ENCODE measurements at regions not wholly inside any gene's neighbourhood (a gene's known extent, or its start where the extent isn't known, plus 50 kb on each side); places are given as distances from the start of the nearest gene placed in this dataset.

DNA sequence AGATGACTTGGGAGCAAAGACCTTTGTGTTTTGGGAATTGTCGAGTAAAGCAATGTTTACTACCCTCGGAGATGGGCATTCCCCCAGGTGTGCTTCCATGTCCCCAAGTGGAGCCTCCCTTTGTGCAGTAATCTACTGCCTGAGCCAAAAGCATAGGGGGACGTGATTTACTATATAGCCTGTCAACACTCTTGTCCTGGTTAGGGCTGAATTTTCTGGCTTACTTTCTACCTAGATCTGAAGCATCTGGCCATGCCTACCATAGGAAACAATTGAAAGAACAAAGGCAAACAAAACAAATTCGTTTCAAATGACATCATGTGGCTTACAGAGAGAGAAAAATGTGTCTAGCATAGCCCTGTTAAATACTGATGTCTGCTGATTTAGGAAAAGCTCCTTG, 350.6 kb downstream of the SAMD5 start:
- no peak for DNase-seq (ENCODE audit: low read depth, low spot score)

DNA sequence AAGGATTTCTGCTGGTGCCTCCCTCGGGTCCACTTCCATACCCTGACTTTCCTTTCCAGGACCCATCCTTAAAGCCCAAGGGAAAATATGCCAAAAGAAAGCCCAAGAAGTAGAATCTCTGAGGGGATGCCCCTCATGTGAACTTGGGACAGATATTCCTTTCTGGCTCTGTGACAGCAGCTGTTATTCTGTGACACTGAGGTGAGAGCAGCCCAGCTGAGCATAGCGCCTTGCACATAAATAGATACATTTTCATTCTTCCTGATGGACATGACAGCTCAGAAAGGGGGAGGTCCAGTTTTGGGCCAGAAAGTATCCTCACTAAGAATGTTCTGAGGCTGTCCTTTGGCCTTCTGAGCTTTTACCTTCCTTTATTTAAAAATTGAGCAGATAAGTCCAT, 353.2 kb downstream of the SAMD5 start:
- DNase-seq (ENCODE audit: low read depth, low spot score) = no peak

DNA sequence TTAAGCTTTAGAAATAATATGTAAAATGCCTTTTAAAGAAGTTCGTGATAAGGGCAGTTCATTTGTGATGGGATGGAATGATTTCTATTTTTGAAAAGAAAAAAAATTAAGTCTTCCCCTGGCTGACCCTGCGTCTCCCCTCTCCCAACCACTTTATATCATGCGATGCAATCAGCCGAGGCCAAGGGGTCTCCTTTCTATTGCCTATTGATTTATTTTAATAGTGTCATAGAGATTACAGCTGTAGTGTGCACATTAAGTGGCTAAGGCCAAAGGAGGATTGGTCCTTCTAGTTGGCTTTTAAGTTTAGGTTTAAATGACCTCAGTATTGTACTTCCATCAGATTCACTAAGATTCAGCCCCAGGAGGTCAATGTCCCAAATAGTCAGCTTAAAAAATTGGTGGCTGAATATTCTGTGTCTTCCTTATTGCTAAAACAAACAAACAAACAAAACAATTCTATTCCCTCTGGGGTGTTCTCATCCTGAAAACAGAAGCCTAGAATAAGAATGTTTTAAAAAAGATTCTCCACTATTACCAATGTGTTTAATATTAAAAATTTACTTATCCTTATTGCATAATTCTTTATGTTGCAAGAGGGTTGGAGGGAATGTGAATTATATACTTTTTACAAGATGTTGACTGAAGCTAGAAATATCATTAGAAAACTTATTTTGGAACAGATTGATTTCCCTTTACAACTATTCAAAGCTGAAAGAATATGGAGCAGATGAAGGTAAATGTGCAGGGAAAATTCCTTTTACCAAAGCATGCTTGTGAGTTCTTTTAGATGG, 359.1 kb downstream of the SAMD5 start:
- no peak for DNase-seq (ENCODE audit: low read depth, low spot score)

DNA sequence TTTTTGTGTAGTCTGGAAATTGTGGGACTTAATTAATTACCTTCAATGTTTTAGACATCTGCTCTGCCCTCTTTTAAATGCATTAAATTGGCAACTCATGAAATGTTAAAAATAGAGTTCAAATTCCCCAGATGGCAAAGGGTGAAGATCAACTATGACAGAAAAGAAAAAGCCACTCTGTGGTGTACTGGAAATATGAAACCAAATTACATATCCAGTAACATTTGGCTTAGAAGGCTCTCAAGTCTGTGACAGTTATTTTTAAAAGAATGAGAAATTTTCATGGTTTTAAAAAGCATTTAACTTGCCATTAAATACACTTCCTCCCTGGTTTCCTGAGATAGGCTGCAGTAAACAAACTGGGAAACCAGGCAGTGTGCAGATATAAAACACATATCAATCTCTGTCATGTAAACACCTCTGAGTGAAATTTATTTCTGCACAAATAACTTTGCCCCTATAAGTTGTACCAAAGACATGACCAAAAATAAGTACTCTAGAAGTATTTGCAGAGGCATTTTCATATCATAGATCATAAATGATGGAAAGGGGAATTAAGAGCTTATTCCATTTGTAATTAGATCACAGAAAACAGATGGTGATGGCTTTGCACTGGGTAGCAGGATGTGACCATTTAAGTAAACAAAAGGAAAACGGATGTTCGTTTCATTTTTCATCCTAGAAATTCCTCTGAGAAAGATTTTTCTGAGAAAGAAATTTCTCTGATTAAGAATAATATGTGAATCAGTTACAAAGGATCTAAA, 360.1 kb downstream of the SAMD5 start:
- no peak for DNase-seq (ENCODE audit: low read depth, low spot score)

DNA sequence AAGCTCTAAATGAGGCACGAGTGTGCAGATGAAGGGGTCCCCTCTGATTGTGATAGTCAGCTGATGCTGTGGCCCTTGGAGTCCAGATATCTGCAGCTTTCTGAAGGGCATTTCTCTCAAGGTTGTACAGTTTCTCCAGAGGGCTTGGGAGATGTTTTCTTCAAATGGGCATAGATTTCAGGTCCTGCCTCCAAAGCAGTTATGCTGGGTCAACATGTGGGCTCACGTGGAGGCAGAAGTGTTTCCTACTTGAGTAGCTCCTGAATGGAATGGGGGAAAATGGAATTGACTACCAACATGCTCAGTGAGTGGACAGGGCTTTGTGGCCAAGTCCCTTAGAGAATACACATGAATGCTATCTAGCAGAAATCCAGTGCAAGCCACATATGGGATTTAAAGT, 360.7 kb downstream of the SAMD5 start:
- DNase-seq (ENCODE audit: low read depth, low spot score) = no peak

DNA sequence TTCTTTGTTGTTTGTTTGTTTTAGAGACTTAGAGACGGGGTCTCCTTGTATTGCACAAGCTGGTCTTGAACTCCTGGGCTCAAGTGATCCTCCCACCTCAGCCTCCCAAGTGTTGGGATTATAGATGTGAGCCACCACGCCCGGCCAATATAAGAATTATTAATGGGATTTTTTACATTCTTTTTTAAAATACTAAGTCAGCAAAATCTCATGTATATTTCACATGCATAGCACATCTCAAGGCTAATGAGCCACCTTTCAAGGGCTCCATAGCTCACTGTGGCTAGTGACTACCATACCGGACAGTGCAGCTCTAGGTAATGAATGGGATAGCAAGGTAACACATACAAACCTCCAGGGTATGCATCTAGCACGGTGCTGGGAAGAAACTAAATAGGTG, 361.4 kb downstream of the SAMD5 start:
- DNase-seq (ENCODE audit: low read depth, low spot score) = no peak

DNA sequence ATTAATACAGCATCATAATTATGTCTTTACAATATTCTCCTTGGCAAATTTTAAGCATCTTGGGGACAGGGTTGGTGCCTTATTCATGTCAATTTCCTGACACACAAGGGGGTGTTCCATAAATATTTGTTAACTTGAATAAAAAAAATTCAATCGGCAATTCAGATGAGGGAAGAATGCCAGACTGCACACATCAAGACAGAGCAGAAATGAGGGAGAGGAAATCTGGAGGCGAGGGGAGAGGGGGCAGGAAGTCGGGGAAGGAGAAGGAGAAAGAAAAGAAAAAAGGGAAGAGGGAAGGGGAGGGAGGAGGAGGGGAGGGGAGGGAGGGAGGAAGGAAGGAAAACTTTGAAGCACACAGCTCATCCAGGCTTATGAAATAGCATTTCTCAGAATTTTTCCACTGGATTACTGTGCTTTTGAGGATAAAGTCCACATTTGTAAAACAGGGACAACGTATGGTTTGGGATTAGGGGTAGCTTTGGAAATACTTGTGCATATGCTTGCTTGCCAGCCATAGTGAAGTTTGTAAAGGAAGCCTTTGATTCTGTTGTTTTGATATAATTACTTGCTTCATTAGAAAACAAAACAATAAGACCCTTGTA, 362.1 kb downstream of the SAMD5 start:
- no peak for DNase-seq (ENCODE audit: low read depth, low spot score)

DNA sequence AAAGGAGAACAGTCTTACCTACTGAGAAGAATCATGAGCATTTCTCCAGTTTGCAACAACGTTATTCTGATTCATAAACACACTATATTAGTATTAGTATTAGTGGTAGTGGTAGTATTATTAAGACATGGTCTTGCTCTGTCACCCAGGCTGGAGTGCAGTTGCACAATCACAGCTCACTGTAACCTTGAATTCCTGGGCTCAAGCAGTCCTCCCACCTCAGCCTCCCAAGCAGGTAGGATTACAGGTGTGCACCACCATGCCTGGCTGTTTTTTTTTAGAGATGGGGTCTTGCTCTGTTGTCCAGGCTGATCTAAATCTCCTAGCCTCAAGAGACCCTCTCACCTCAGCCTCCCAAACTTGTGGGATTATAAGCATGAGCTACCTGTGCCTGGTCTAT, 363.5 kb downstream of the SAMD5 start:
- no peak for DNase-seq (ENCODE audit: low read depth, low spot score)

DNA sequence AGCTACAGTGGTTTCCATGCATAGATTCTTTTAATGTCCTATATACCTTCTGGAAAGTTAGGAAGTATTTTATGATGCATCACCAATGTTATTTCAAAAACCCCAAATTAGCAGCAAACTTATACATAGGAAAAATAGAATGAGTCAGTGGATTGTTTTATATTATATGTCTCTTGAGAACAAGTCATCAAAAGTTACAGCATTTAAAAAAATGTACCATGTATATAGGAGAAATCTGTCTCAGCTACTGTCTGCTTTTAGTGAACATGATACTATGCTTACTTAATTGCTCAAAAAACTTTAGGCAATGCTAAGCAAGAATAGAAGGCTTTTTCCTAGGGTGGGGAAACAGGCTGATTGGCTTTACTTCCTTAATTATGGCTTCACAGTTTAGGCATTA, 365.3 kb downstream of the SAMD5 start:
- DNase-seq (ENCODE audit: low read depth, low spot score) = no peak

DNA sequence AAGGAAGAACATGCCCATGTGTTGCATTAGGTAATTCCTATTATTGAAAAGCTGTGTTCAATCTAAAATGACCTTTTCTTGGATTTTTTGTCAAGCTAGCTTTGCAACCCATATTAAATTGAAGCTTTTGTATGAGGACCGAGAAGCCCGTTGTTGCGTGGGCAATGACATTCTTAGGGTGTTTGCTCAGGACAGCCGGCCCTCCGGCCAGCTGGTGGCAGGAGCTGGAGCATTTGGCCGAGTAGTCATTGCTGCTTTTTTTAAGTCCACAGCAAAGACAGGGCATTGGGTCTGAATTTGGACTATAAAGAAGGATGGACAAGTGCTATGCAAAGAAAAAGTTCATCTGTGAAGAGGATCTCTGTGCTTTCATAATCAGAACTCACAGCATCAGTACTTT, 365.8 kb downstream of the SAMD5 start:
- no peak for DNase-seq (ENCODE audit: low read depth, low spot score)

DNA sequence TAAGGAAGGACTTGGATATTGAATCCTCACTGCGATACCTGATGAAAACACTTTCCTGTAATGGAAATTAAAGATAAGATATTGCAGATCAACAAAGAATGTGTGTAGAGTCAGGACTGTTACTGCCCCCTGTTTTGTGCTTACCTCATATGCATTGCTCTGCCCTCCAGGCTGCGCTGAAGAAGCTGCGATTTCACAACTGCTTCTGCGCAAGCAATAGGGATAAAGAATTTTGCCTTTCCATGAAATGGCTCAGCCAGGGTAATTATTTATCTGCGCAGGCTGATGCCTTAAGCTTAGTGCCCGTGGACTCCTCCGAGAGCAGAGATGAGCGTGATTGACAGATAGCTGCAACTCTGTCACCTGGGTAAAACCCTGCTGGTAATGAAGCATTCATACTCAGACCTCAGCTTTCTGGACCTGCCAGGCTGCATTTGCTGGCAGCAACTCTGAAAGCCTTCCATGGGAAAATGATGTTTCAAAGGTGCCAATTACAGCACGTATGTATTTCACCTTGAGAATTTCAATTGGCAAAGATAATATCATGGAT, 370.6 kb downstream of the SAMD5 start:
- DNase-seq (ENCODE audit: low read depth, low spot score) = no peak

DNA sequence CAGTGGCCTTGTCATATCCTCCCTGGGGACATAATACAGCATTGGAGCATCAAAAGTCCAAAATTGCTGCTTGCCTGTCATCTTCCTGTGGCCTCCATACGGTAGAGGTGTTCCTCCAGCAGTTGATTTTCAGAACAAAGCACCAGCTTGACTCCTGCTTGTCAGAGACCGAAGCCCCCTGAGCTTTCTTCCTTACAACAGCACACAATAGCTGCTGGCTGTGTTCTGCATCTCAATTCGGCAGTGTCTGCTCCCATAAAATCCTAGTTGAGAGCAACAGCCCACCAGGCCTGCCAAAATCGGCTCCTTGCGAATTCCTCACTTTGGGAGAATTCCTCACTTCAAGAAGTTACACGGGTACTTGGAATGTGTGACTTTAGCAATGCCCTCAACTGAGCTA, 372.9 kb downstream of the SAMD5 start:
- peak; percentile 9 for DNase-seq (ENCODE audit: low read depth, low spot score)

DNA sequence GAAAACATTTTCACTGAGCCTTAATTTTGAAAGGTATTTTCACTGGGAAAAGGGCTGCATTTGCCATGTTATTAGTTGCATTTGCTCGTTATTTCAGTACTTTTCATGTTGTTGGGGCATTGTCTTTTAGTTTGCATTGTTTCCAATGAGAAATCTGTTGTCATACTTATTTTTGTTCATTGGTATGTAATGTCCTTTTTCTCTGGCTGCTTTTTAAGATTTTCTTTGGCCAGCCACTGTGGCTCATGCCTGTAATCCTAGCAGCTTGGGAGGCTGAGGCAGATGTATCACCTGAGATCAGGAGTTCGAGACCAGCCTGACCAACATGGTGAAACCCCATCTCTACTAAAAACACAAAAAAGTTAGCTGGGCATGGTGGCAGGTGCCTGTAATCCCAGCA, 379.9 kb downstream of the SAMD5 start:
- no peak for DNase-seq (ENCODE audit: low read depth, low spot score)

DNA sequence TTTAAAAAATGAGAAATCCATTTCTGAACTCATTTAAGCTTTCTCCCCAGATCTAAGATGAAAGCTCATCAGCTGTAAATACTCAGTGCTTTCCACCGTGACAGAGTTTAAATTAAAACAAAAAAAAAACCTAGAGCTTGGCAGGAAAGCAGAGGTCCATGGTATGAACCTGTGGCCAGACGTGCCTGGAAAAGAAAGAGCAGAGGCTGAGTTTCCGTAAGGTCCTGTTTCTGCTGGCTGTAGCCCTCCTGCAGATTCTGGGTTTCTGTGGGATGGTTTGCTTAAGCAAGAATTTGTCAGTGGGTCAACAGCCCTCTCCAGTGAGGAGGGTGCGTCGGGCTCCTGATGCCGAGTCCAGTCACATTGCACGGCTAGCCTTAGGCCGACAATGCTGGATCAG, 383.2 kb downstream of the SAMD5 start:
- DNase-seq (ENCODE audit: low read depth, low spot score) = no peak

DNA sequence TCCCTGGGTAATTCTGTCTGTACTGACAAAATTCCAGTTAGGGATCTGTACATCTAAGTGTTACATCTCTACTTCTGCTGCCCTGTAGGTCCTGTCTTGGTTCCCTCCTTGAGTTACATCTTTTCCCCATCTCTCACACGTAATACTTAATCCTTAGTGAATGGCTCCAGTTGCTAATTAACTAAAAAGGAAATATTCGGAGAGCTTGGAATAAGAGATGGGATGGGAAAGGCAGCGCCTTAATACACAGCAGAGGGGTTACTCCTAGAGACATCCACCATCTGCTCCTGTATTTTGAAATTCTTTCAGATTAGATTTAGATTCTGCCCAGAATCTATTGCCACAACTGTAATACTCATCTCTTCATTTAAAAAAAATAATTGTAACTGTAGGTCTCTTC, 384.0 kb downstream of the SAMD5 start:
- DNase-seq (ENCODE audit: low read depth, low spot score) = no peak

DNA sequence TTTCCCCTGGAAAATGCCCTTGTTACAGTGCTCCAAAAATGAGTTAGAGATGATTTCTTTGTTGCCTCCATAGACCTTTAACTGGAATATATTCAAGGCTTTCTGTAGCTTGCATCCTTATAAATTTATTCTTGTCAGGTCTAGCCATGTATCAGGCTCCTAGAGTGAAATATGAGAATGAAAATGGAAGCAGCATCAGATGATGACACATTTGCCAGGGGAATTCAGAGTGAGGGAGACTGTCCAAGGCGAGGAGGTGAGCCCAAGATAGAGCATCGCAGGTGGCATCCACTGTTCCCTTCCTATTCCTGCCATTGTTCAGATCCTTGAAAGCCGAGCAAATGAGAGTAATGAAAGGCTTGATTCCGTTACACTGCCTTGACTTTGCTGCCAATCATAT, 386.8 kb downstream of the SAMD5 start:
- no peak for DNase-seq (ENCODE audit: low read depth, low spot score)

DNA sequence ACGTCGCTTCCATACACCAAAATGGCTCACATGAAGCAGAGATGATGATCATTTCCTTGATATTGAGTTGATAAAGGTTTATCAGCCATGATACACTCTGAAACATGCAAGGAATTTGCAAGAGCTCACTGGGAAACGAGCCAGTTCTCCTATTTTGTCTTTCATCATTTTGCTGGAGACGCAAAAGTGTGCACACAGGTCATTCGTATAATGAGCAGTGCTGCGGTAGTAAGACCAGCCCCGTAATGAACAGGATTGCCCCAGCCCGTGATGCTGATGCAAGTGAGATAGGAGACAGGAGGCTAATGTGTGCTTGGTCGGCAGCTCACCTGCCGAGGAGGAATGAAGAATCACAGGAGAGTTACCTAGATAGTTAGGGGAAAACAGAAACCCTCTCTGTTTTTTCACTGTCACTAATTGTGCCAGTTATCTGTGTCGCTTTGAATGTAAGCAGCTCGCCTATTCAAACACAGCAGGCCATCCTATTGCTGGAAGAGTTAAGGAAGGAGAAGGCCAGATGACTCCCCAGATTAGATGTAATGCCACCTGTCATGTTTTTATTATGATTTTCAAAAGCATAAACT, 391.8 kb downstream of the SAMD5 start:
- DNase-seq (ENCODE audit: low read depth, low spot score) = no peak

DNA sequence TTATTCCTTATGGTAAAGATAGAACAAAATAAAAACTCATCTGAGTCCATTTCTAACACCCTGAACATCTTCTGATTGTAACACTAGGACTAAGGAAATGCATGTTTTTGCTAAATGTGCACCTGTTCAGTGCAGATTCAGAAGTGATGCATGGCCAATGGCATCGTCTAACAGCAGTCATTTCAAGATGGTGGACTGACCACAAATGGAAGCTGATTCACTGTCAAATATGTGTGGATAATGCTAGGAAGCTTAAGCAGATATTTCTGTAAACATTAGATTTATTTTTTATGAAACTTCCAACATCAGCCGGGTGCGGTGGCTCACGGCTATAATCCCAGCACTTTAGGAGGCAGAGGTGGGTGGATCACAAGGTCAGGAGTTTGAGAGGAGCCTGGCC, 394.8 kb downstream of the SAMD5 start:
- DNase-seq (ENCODE audit: low read depth, low spot score) = no peak

DNA sequence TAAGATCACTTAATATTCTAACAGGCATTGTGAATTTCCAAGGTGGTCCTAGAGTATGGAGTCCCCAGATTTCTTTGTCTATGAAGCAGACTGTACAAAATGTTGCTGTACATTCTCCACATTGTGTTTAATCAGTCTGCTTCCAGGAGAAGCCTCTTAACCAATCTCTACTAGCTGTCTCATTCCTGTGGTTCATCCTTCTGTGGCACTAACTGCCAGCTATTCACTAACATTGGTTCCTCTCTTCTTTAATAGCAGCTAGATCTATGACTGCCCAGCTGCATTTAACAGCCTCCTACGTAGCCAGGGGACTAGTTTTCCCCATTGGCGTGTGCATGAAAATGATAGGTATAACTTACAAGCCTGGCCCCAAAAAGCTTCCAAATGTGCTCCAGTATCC, 395.4 kb downstream of the SAMD5 start:
- no peak for DNase-seq (ENCODE audit: low read depth, low spot score)

DNA sequence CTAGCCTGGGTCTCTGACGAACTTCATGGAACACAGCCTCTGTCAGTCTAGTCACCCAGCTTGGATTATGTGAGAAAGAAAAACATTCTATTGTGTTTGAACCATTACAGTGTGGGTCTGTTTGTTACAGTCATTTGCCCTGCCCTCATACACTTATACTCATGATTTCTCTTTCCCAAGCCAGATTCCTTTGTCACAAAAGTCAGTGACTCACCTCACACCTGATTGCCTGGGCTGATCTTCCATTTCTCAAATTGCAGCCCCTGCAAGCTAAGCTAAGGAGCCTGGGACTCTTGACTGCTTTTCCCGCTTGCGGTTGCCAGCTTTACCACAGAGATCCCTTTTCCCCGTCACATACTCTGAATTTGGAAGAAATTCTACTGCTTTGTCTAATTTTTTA, 395.9 kb downstream of the SAMD5 start:
- no peak for DNase-seq (ENCODE audit: low read depth, low spot score)

DNA sequence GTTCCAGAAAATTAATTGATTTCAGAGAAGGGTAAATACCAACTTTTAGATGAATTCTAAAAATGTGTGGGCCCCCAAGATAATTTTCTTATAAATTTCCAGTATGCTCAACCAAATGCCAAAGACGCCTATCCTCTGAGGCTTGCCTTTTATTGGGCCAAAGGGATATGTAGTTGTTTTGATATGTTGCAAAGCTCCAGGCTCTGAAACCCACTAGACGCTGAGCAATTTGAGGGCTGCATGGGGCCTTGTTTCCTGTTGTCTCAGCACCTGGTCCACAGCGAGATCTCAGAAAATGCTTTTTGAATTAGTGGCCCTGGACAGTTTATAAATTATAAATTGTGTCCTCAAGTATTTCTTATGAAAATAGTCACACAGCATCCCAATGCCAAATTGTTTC, 397.2 kb downstream of the SAMD5 start:
- DNase-seq (ENCODE audit: low read depth, low spot score) = no peak

DNA sequence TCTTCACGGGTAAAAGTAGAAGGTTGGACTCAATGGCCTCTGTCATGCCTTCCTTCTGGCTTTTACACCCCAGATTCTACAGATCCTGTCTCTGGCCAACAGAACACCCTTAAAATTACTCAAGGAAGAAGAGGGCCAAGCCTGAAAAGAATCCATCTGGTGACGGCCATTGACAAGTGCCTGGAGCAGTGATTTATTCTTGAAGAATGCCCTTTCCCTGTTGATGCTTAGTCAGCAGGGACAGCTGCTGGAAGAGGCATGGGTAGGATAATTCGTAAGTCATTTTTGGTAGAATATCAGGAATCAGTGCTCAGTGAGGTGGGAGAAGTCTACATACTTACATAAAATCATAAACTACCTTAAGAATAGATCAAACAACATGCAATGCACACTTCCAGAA, 397.9 kb downstream of the SAMD5 start:
- DNase-seq (ENCODE audit: low read depth, low spot score) = peak; percentile 3
